LNCAP (cell line): ENCODE measurements at regions not wholly inside any gene's neighbourhood (a gene's known extent, or its start where the extent isn't known, plus 50 kb on each side); places are given as distances from the start of the nearest gene placed in this dataset.

ENCODE experiments used
- CTCF ChIP-seq: fragments of 450-650 bp; IDR thresholded peaks from 2 replicates; pipeline ENCODE4 v1.5.1; 2017; ENCODE audit warnings: mild to moderate bottlenecking

GRCh38 chr2:35741556-35741955 is 614.0 kb upstream of the CRIM1 start:
- no peak for TF ChIP-seq CTCF

- TF ChIP-seq CTCF = no peak
Measured at GRCh38 chr2:35731674-35732073, 623.9 kb upstream of the CRIM1 start.

- no peak for TF ChIP-seq CTCF
Measured at GRCh38 chr2:35714883-35715282, 640.7 kb upstream of the CRIM1 start.

GRCh38 chr2:35708411-35708923 is 647.1 kb upstream of the CRIM1 start:
- TF ChIP-seq CTCF = no peak

- no peak for TF ChIP-seq CTCF
Measured at GRCh38 chr2:35688309-35688708, 667.3 kb upstream of the CRIM1 start.

- TF ChIP-seq CTCF = no peak
Measured at GRCh38 chr2:35651688-35652323, 703.8 kb upstream of the CRIM1 start.

GRCh38 chr2:35614640-35615039 is 740.9 kb upstream of the CRIM1 start:
- TF ChIP-seq CTCF = no peak

GRCh38 chr2:35606394-35606793 is 749.2 kb upstream of the CRIM1 start:
- no peak for TF ChIP-seq CTCF
